GM21528 (cell line): ENCODE measurements at regions not wholly inside any gene's neighbourhood (a gene's known extent, or its start where the extent isn't known, plus 50 kb on each side); places are given as distances from the start of the nearest gene placed in this dataset.

Source experiments
- ATAC-seq: cut with Tn5 transposase; IDR thresholded peaks from one replicate; pipeline ENCODE4 v1.9.1; 2021; ENCODE audit warnings: mild to moderate bottlenecking, moderate library complexity; ENCODE audit not compliant: unreplicated experiment, low FRiP score

- no peak for ATAC-seq
Measured at GRCh38 chr6:165961233-165961632, 206.4 kb downstream of the TBXT start.

- ATAC-seq: no peak
Measured at GRCh38 chr6:165960695-165961094, 207.0 kb downstream of the TBXT start.

GRCh38 chr6:165959627-165960026 lies 208.0 kb downstream of the TBXT start:
- ATAC-seq: no peak

GRCh38 chr6:165956874-165957273 lies 210.8 kb downstream of the TBXT start:
- no peak for ATAC-seq

- ATAC-seq: no peak
Measured at GRCh38 chr6:165952514-165952913, 215.1 kb downstream of the TBXT start.

GRCh38 chr6:165950316-165950715 lies 217.3 kb downstream of the TBXT start:
- no peak for ATAC-seq

- ATAC-seq: no peak
Measured at GRCh38 chr6:165949324-165949723, 218.3 kb downstream of the TBXT start.

GRCh38 chr6:165944002-165944466 lies 223.6 kb downstream of the TBXT start:
- ATAC-seq: no peak

- no peak for ATAC-seq
Measured at GRCh38 chr6:165941786-165942185, 225.9 kb downstream of the TBXT start.

GRCh38 chr6:165941249-165941775 lies 226.3 kb downstream of the TBXT start:
- ATAC-seq: no peak

GRCh38 chr6:165940366-165940765 lies 227.3 kb downstream of the TBXT start:
- no peak for ATAC-seq

GRCh38 chr6:165939601-165940290 lies 227.9 kb downstream of the TBXT start:
- no peak for ATAC-seq

GRCh38 chr6:165939047-165939446 lies 228.6 kb downstream of the TBXT start:
- ATAC-seq: no peak

GRCh38 chr6:165937564-165938358 lies 229.9 kb downstream of the TBXT start:
- ATAC-seq: no peak

GRCh38 chr6:165936660-165937059 lies 231.0 kb downstream of the TBXT start:
- ATAC-seq: no peak

GRCh38 chr6:165936096-165936495 lies 231.6 kb downstream of the TBXT start:
- no peak for ATAC-seq

- ATAC-seq: no peak
Measured at GRCh38 chr6:165931675-165932074, 236.0 kb downstream of the TBXT start.

GRCh38 chr6:165930668-165931214 lies 236.9 kb downstream of the TBXT start:
- no peak for ATAC-seq

- no peak for ATAC-seq
Measured at GRCh38 chr6:165929607-165930006, 238.0 kb downstream of the TBXT start.

GRCh38 chr6:165926378-165926777 lies 241.3 kb downstream of the TBXT start:
- no peak for ATAC-seq

- ATAC-seq: no peak
Measured at GRCh38 chr6:165925474-165926156, 242.0 kb downstream of the TBXT start.
